BE2C (cell line): ENCODE measurements at regions not wholly inside any gene's neighbourhood (a gene's known extent, or its start where the extent isn't known, plus 50 kb on each side); places are given as distances from the start of the nearest gene placed in this dataset.

Experiments
- DNase-seq: peaks from one replicate; pipeline ENCODE4 v3.0.0-alpha.2; 2020
- H3K27me3 ChIP-seq: fragments of 250-450 bp; sonication (Bioruptor Pico); 2 replicates; pipeline ENCODE4 v1.5.1; 2020; ENCODE audit warnings: mild to moderate bottlenecking
- H3K36me3 ChIP-seq: fragments of 250-450 bp; sonication (Bioruptor Pico); 2 replicates; pipeline ENCODE4 v1.5.1; 2020; ENCODE audit warnings: mild to moderate bottlenecking
- H3K4me1 ChIP-seq: fragments of 250-450 bp; sonication (Bioruptor Pico); 2 replicates; pipeline ENCODE4 v1.5.1; 2020
- H3K4me3 ChIP-seq: 2 replicates; pipeline ENCODE4 v1.5.1; 2011; ENCODE audit warnings: low read depth, low read length
- H3K9me3 ChIP-seq: fragments of 250-450 bp; sonication (Bioruptor Pico); 2 replicates; pipeline ENCODE4 v1.5.1; 2020
- CTCF ChIP-seq: IDR thresholded peaks from 2 replicates; pipeline ENCODE4 v1.5.1; 2012; ENCODE audit warnings: mild to moderate bottlenecking, low read depth, low read length

- DNase-seq = no peak
- Histone ChIP-seq H3K36me3 (no peaks in the 10 kb centered on the region), H3K27me3 (peaks cover 6% of the 10 kb centered on the region; the same call in 1 of the 2 replicates), H3K4me1 (no peaks in the 10 kb centered on the region), H3K4me3 (no peak overlapping the region), H3K9me3 (no peaks in the 10 kb centered on the region)
- TF ChIP-seq CTCF = no peak
These were observed 211.4 kb upstream of the ECI2 start for GRCh38 chr6:4346659-4347333.

- no peaks in the 10 kb centered on the region for H3K36me3 ChIP-seq
- H3K4me1 ChIP-seq = no peaks in the 10 kb centered on the region
- peaks cover 3% of the 10 kb centered on the region; the same call in 1 of the 2 replicates for H3K27me3 ChIP-seq
- no peak for TF ChIP-seq CTCF
- H3K4me3 ChIP-seq = no peak overlapping the region
- no peaks in the 10 kb centered on the region for H3K9me3 ChIP-seq
- no peak for DNase-seq
These were observed 210.2 kb upstream of the ECI2 start for GRCh38 chr6:4345543-4345942.

- no peak for TF ChIP-seq CTCF
These were observed 209.0 kb upstream of the ECI2 start for GRCh38 chr6:4344317-4344899.

GRCh38 chr6:4342407-4343137, 207.2 kb upstream of the ECI2 start:
- no peaks in the 10 kb centered on the region for H3K9me3 ChIP-seq
- H3K4me3 ChIP-seq = no peak overlapping the region
- H3K27me3 ChIP-seq = no peaks in the 10 kb centered on the region
- no peaks in the 10 kb centered on the region for H3K4me1 ChIP-seq
- H3K36me3 ChIP-seq = no peaks in the 10 kb centered on the region
- DNase-seq = no peak
- TF ChIP-seq CTCF = no peak

More at GRCh38 chr6:4344317-4344899, 209.0 kb upstream of the ECI2 start:
- no peaks in the 10 kb centered on the region for H3K4me1 ChIP-seq
- no peaks in the 10 kb centered on the region for H3K36me3 ChIP-seq
- no peak overlapping the region for H3K4me3 ChIP-seq
- DNase-seq = no peak
- no peaks in the 10 kb centered on the region for H3K9me3 ChIP-seq
- peaks cover 3% of the 10 kb centered on the region; the same call in 1 of the 2 replicates for H3K27me3 ChIP-seq

GRCh38 chr6:4341078-4341797, 205.9 kb upstream of the ECI2 start:
- Histone ChIP-seq H3K4me1 (no peaks in the 10 kb centered on the region), H3K9me3 (no peaks in the 10 kb centered on the region), H3K36me3 (no peaks in the 10 kb centered on the region), H3K4me3 (no peak overlapping the region), H3K27me3 (no peaks in the 10 kb centered on the region)
- no peak for TF ChIP-seq CTCF
- no peak for DNase-seq
